ENCODE measurements at regions not wholly inside any gene's neighbourhood (a gene's known extent, or its start where the extent isn't known, plus 50 kb on each side); places are given as distances from the start of the nearest gene placed in this dataset.

DNA sequence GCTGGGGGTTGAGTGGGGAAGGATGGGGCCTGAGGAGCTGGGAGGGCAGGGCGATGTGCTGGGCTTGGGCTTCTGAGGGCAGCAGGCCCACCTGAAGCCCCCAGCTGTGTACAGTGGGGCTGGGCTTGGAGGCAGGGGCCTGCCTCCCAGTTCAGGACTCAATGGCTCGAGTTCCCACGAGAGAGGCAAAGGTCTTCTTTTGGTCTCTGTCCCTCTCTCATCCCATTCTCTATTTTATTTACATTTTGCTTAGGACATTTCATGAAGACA, 180.6 kb downstream of the MACROH2A1 start:
- DNase-seq: no peak

DNA sequence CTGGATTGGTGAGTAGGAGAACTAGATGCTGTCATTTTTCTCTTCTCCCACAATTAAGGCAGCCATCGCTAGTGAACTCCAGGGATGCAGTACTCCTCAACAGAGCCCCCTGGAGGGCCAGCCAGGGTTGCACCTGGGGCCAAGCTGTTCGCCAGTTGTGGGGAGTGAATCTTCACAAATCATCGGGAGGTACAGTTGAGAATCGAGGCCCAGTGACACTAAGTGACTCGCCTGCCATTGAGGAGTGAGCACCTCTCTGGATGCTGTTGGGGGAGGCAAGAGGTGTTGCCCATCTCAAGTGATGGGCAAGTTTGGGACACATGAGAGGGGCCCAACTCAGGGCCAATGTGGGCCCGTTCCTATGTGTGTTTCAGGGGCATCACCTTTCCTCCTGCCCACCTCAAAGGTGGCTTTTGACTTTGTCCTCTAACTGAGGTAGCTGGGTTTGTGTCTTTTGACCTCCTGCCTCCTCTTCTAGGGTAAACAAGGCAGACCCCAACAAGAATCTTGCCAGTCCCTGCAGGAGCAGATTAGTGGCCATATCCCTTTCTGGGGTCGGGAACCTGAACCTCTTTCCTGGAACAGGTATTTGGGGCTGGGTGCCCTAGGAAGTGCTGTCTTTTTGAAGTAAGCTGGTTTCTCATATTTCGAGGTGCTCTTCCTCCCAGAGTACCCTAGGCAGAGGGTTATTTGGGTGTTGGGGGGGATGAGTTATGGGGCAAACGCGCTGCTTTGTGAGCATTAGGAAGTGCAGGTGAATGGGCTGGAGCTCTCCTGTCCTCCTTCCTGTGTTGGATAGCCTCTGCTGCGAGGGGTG, 181.2 kb downstream of the MACROH2A1 start:
- DNase-seq: no peak

DNA sequence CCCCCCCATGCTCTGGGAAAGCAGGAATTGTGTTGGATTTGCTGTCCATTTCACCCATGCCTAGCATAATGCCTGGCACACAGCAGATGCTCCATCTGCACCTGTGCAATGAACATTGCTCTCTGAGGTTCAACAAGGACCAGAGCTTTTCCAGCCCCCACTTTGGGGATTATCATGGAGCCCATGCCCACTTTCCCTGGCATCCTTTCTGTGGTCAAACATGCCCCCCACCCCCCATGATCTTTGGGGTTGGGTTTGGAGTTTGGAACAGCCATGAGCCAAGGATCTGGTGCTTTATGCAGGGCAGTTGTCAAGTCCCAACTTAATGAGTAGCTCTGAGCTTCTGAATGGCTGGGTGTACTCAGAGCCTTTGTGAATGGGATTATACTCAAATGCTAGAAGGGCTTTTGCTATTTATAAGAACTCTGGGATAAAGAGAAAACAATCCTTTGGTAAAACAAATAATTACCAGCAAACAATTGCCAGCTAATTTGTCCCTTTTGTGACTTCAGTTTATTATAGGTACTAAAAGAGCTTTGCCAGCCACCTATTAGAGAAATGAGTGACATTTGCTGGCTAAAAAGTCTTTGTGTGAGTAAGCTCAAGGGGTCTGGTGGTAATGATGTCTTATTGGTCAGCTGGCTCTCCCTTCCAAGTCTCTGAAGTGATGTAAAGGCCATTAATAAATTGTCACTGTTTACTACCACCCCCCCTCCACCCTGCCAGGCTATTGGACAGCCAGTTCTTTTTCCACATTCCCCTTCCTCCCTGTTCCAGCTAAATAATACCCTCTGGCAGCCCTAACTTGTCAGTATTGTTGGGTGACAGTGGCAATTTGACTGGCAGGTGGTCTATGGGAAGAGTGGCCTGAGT, 182.3 kb downstream of the MACROH2A1 start:
- DNase-seq: no peak

DNA sequence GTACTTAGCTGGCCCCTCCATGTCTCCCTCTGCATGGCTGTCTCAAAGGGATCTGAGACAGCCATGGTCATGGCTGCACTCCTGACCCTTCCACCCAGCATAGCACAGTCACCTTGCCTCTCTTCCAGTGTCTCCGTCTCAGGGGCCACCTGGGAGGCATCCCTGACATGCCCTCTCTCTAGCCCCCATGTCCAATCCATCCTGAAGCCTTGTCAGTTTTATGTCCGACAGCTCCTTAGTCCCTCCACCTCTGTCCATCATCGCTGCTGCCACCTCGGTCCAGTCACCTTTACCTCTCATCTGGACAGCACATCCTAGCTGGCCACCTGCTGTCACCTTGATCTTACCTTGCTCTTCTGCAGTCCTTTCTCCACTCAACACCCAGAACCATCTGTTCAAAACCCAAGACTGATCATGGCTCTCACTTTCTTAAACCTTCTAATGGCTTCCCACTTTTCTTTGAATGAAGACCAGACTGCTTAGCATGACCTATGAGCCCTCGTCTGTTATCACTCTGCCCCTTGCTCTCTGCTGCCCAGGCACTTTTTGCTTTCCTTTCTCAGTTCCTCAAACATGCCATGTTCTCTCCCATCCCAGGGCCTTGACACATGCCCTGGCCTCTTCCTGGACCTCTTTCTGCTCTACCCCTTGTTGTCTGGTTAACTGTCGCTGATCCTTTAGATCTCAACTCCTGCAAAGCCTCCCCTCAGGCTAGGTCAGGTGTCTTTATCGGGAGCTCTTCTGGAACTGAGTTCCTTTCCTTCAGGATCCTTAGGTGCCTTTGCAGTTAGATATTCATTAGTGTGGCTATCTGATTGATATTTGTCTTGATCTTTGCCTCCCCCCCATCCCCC, 181.8 kb upstream of the PITX1 start:
- no peak for DNase-seq

DNA sequence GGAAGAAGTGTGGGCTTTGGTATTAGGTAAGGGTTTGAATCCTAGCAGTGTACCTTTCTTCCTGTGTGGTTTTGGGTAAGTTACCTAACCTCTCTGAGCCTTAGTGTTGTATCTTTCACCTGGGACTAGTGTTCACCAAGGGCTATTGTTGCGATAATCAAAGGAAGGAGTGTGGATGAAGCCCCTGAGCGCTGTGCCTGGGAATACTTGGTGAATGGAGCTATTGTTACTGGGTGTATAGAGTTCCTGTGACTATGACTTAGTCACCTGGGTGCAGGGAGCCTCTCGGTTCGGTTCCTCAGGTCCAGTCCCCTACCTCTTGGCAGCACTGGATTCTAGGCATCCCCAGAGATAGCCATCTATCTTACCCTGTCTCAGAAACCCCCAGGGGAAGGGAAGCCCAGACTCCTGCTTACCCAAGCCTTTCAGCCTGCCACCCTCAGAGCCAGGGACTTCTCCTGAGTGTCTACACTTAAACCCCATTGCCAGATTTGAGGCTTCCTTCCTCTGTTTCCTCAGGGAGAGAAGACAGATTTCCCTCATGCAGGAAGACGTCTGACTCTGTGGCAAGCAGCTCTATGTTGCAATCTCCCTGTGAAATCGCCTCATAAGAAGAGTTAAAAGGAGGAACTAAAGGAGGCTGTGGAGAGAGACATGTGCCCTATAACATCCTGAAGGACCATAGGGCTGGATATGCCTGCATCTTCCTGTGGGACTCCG, 181.0 kb upstream of the PITX1 start:
- DNase-seq: peak in 1 of 2 donors; percentile 21

DNA sequence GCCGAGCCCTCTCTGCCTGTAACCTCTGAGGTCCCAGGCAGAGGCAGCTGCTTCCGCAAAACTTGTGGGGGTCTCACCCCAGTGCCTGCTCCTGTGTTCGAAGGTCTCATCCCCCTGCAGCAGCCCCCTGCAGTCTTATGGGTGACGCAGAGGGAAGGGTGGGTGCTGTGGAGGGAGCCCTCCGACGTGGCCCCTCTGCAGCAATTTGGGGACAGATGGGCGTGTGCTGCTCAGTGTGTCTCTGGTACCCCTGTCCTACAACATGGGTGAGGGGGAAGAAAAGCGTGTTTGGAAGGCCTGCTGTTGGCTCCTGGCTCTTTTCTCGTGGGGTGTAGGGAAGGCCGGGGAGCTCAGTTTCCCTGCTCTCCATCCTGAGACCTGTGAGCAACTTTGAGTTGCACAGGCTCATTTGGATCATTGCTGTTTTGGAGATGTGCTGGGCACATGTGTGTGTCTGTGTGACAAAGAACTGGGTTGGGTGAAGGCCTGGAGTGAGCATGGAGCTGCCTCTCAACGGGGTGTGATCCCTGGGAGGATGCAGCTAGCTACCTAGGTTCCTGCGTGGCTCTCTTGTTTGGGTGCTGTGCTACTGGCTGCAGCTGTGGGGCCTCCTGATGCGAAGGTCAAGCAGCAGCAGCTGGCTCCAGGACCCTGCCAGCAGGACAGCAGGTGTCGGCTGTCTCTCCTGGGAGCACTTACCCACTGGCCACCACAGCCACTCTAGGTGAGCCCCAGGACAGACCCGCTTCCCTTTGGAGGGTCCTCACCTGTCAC, 179.6 kb upstream of the PITX1 start:
- no peak for DNase-seq

DNA sequence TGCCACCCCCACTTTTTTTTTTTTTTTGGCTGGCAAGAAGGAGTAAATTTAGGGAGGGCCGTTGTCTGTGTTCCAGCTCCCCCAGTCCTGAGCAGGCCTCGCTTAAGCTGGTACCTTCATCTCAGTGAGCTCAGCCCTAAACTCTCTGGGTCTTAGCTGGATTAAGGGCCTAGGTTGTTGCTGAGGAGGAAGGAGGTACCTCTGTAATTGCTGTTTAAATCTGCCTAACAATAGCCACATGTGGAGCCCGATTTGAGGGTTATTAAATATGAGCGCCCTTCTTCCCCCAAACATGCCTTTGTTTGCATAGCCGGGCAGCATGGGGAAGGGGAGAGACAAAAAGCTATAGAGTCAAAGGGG, 179.0 kb upstream of the PITX1 start:
- no peak for DNase-seq

DNA sequence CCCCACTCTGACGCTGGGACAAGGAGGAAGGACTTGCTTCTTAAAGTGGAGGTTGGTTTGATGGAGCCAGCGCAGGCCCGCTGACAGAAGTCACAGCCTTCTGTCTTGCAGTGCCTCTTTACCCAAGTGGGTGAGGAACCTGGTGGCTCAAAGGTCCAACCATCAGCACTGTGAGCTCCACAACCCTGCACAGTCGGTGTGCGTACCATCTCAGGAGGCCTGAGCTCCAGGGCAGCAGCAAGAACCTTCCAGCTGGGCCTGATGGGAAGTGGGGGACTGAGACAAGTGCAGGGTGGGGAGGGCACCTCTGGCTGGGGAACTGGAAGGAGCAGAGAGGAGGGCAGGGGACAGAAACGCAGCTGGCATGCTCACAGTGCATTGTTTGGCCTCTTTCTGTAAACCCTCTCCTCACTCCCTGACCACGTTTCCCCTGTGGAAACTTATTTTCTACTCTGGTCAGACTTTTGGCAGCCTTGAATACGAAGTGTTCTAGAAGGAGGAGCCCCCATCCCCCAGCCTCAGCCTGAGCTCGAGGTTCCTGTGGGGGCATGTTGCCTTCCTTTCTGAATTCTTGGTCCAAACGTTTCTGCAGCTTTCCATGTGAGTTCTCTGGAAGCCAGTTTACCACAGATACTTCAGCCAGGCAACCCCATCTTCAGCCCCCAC, 178.5 kb upstream of the PITX1 start:
- no peak for DNase-seq

DNA sequence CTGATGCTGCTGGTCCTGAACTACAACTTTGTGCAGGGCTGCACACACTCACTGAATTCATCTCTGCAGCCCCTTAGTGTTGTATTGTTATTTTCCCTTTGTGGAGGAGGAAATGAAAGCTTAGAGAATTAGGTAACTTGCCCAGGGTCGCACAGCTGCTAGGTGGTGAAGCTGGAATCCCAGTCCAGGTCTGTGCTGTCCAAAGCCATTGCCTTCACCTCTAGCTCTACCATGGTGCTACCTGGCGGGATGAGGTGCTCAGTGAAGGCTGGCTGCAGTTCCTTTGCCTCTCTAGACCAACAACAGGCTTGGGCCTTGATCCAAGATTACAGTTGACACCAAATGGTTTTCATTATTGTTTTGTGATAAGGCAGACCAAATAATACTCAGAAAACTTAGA, 177.8 kb upstream of the PITX1 start:
- DNase-seq: no peak

DNA sequence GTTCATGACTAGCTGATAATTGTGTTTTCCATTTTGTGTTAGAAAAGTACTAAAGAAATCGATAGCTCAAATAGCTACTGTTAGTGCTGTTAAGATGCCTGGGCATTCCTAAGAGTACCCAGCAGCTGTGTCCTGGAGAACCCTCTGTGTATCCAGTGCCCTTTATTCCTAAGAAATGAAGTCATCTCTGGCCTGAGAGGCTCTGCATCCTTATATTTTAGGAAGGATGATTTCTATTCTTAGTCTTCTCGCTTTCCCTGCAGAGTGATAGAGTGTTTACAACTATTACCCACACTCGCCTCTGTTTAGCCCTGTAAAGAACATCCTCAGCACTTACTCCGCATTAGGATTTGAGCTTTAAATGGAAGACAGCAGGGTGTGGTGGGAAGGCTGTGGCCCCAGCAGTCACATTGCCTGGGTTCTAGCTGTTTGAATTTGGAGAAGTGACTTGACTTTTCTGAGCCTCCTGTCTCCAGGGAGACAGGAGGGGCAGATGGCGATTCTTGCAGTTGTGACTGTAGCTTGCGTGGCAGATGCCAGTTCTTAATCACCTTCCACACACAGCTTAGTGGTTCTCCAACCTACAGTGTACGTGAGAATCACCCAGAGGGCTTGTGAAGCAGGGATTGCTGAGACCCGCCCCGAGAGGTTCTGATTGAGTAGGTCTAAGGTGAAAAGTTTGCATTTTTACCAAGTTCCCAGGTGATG, 177.2 kb upstream of the PITX1 start:
- no peak for DNase-seq

DNA sequence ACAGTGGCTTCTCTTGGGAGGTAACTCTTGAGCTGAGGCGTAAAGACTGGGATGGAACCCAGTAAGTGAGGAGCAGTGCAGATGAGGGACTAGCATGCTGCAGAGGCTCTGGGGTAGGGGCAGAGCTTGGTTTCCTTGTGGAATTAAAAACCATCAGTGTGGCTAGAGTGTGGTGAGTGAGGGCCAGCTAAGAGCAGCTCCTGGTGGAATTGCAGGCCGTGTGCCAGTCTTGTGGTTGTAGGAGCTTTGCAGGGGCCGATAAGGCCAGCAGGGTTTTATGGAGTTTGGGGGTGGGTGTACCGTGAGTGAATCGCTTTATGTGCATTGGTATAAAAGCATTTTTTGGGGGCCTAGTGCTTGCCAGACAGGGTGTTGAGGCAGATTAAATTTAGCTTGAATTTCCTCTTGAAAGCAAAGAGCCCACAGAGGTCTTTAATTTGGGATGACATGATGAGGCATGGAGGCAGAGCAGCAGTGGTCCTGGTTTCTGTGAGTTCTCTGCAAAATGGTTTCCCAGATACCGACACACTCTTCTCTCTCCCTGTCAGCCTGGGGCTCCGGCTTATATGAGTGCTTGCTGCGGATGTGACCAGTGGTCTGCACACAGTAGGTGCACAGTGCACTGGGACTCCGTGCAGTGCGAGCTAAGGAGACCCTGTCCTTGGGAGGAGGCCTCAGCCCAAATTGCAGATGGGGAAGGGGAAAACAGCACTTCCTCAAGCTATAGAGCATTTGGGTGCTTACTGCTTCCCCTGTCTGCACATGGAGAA, 176.4 kb upstream of the PITX1 start:
- no peak for DNase-seq

DNA sequence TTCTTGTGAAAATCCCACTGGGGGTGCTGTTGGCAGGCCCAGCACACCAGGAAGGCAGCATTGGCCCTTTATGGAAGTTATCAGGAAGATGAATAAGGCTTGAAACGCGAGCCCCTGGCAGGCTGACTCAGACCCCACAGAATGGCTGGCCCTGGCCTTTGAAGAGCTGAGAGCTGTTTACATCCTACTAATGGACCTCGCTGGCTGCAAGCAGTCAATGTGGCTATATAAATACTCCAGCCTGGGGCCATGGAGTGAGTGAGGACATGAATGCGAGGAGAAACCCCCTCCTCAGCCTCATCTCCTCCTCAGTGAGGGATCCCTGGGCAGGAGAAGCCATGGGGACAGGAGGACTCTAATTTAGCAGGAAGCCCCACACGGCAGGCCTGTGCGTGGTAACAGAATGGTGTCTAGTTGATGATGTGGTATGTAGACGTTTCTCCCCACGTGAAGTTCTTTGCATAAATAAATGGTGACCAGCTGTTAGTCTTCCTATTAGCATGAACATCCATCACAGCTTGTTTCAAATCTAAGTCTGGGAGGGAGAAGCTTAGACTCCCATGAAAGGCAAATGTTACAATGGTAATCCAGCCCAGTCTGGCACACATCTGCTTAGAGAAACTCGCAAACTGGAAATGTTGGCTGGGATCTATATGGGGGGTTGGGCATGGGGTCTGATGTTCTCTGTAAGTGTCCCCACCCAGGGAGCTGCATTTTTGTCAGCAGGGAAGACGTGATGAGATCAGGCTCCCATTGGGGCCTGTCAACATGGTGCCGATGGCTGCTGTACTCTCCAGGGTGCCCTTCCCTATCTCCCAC, 175.1 kb upstream of the PITX1 start:
- no peak for DNase-seq

DNA sequence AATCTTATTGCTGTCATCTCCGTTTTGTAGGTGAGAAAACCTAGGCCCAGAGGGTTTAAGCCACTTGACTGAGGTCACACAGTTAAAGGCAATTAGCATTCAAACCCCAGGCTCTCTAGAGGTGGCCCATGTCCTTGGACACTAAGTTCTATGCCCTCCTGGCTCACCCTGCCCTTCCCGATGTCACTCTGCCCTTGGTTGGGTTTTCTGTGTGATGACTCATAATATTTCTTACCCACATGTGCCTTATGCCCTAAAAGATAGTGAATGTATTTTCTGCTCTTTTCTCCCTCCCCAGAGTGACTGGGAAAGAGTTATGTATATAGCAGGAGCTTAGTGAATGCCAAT, 174.5 kb upstream of the PITX1 start:
- no peak for DNase-seq

DNA sequence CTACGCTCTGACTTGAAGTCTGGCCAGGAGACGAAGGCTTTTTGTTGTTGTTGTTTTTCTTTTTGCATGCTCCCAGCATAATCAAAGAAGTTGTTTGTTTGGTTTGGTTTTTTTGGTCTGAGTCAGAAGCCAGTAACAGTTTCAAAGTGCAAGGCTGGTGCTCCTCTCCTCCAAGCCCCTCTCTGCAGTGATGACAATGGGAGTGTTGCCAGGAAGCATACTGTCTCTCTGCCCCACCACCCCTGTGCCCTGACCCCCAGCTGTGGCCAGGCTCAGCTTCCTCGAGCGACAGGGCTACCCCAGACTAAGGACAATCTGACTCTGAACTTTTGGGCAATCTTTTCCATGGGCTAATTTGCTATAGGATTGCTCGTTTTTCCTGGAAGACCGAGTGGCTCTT, 173.8 kb upstream of the PITX1 start:
- no peak for DNase-seq

DNA sequence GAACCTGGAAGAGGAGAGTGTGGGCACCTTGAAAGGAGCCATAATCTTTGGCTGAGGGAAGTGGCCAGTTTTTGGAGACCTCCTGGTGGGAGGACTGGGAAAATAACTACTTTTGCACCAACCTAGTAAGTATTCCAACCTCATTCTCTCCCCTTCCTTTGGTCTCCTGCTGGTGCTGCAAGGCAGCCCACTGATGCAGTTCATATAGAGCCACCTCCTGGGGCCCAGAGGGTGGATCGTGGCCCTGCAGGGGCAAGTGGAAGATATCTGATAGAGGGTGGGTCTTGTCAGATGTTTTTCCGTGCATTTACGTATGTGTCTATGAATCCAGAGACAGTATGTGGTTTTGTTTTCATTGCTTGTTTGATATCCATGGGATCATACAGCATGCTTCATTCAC, 172.8 kb upstream of the PITX1 start:
- no peak for DNase-seq

DNA sequence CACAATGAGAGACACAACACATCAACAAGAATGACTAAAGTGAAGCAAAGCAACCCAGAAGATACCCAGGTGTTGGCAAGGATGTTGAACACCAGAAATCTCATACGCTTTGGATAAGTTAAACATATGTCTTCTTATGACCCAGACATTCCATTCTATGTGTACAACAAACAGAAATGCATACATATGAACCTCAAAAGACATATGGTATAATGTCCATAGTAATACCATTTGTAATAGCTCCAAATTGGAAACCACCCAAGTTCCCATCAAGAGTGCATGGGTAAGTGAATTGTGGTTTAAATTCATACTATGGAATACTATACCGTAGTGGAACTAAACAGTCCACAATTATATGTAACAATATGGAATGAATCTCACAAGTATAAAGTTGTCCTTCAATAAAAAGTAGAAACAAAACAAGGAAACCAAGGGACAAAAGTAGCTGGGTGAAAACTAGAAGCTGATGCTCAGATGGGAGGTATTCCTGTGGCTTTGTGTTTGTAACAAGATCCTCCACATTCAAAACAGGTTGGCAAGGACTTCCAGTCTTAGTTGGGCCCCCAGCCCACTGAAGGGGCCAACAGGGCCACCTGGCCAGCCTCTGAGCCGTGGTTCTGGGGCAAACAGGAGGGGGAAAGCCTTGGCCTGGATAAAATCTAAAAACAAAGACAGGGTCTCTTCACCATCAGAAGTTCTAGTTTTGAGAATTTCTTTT, 171.8 kb upstream of the PITX1 start:
- DNase-seq: no peak

DNA sequence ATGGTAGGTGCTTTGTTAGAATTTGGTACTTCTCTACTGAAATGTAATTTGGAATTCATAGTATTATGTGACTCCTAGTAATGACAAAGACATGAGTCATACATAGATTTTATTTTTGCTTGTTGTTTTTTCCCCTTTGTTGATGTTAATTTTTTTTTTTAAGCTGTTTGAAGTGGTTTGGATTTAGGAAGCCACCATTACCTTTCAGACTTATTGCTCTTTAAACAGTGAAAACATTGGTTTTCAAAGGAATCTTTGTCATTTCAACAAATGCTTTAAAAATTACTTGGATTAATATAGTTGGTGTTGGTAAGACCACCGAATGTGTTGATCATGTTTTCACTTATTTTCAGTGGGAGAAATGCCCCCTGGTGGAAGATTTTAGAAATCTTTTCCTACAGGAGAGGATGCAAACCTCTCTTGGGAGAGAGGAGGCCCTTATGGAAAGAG, 170.1 kb upstream of the PITX1 start:
- no peak for DNase-seq

DNA sequence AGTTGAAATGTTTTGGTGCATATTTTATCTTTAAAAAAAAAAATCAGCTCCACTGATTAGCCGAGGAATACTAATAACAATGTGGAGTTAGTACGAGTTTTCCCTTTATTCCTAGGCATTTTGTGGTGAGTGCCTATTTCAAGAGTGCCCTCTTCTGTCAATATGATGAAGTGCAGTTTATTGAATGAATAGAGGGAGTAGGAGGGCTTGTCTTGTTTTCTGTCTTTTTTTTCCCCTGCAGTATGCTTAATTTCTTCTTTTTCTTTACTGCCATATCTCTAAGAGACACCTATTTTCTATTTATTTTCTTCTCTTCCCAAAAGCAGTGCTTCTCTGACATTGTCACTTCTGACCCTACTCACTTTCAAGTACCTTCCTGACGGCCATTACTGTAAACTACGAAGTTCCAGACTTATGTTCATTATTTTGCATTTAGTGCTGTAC, 169.6 kb upstream of the PITX1 start:
- DNase-seq: no peak

Data from CD4-positive, alpha-beta T cell treated with Interleukin-4 for 1 hour (primary cell).